ENCODE measurements at regions not wholly inside any gene's neighbourhood (a gene's known extent, or its start where the extent isn't known, plus 50 kb on each side); places are given as distances from the start of the nearest gene placed in this dataset.

DNA sequence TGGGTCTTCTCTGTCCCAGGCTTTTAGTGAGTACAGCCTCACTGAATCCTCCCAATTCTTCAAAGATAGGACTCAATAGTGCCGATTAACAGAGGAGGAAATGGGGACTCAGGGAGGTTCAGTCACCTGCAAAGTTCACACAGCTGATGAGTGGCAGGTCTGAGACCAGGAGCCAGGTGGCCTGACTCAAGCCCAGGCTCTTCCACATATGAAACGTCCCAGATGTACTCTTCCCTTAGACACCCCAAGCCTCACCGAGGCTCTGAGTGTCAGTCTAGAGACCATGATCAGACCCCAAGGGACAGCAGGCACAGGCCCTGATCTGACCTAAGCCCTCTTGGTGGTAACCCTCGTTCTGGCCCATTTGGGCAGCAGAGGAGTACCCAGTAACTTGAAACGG, 115.2 kb downstream of the INHBB start:
- TF ChIP-seq, protein P1, sequence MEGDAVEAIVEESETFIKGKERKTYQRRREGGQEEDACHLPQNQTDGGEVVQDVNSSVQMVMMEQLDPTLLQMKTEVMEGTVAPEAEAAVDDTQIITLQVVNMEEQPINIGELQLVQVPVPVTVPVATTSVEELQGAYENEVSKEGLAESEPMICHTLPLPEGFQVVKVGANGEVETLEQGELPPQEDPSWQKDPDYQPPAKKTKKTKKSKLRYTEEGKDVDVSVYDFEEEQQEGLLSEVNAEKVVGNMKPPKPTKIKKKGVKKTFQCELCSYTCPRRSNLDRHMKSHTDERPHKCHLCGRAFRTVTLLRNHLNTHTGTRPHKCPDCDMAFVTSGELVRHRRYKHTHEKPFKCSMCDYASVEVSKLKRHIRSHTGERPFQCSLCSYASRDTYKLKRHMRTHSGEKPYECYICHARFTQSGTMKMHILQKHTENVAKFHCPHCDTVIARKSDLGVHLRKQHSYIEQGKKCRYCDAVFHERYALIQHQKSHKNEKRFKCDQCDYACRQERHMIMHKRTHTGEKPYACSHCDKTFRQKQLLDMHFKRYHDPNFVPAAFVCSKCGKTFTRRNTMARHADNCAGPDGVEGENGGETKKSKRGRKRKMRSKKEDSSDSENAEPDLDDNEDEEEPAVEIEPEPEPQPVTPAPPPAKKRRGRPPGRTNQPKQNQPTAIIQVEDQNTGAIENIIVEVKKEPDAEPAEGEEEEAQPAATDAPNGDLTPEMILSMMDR (IDR thresholded peaks at IDR 0.05; ENCODE audit: borderline replicate concordance, extremely low read depth, low read length, poor library complexity, severe bottlenecking): no peak
- no peak for TF ChIP-seq EZH2 (IDR thresholded peaks at IDR 0.05; ENCODE audit: borderline replicate concordance, low read depth, low read length, severe bottlenecking)
